CD14-positive monocyte (primary cell): ENCODE measurements at regions not wholly inside any gene's neighbourhood (a gene's known extent, or its start where the extent isn't known, plus 50 kb on each side); places are given as distances from the start of the nearest gene placed in this dataset.
"Not testable (repeated sequence)": the region's sequence is repeated elsewhere in the genome, so short reads cannot be mapped to it uniquely, and the experiment has no call there.

Source experiments
- DNase-seq, 3 donors: peaks; one replicate each; pipeline ENCODE4 v3.0.0-alpha.2; 2011 to 2022
- H2AFZ ChIP-seq: 2 replicates; pipeline ENCODE4 v1.6.0; 2012; ENCODE audit warnings: mild to moderate bottlenecking, low read depth, low read length, inconsistent platforms; ENCODE audit not compliant: insufficient read depth, poor library complexity, severe bottlenecking
- H3K27ac ChIP-seq, 2 donors: 1 replicate in 1 of 2; 2 replicates in 1 of 2; pipeline ENCODE4 v1.5.1; 2012 to 2013; ENCODE audit warnings: low read length in 2 of 2, control low read depth in 1 of 2, inconsistent platforms in 1 of 2, low read depth in 1 of 2, mild to moderate bottlenecking in 1 of 2
- H3K27me3 ChIP-seq, 2 donors: one replicate each; pipeline versions ENCODE4 v1.6.0 to v1.6.1; 2011 to 2013; ENCODE audit warnings: low read length in 2 of 2; ENCODE audit not compliant: control insufficient read depth in 2 of 2, insufficient read depth in 2 of 2
- H3K36me3 ChIP-seq, 2 donors: replicated peaks in 1 of 2; 1 replicate in 1 of 2; 2 replicates in 1 of 2; pipeline versions ENCODE4 v1.5.1 to v1.6.1; 2012 to 2013; ENCODE audit warnings: low read length in 2 of 2, control low read depth in 1 of 2, inconsistent platforms in 1 of 2, mild to moderate bottlenecking in 1 of 2; ENCODE audit not compliant: insufficient read depth in 2 of 2, control insufficient read depth in 1 of 2
- H3K4me1 ChIP-seq, 2 donors: 1 replicate in 1 of 2; 2 replicates in 1 of 2; pipeline versions ENCODE4 v1.5.1 to v1.6.1; 2012 to 2013; ENCODE audit warnings: low read length in 2 of 2, control low read depth in 1 of 2, inconsistent platforms in 1 of 2, mild to moderate bottlenecking in 1 of 2, moderate library complexity in 1 of 2; ENCODE audit not compliant: insufficient read depth in 2 of 2, control insufficient read depth in 1 of 2
- H3K4me2 ChIP-seq: replicated peaks from 2 replicates; pipeline ENCODE3; 2012; ENCODE audit warnings: low read length, moderate library complexity, mild to moderate bottlenecking; ENCODE audit not compliant: poor library complexity, severe bottlenecking; ENCODE audit errors: extremely low read depth
- H3K4me3 ChIP-seq, 3 experiments: fragments of 200-600 bp in 1 of 3; sonication (generic) in 1 of 3; replicated peaks in 1 of 3; 1 replicate in 2 of 3; 2 replicates in 1 of 3; pipeline ENCODE4 v1.5.1; 2011 to 2013; ENCODE audit warnings: low read length in 3 of 3, mild to moderate bottlenecking in 3 of 3, control low read depth in 2 of 3, low read depth in 2 of 3, inconsistent platforms in 1 of 3, moderate library complexity in 1 of 3
- H3K79me2 ChIP-seq: 2 replicates; pipeline ENCODE4 v1.6.0; 2012; ENCODE audit warnings: mild to moderate bottlenecking, control low read depth, inconsistent platforms, low read length, moderate library complexity; ENCODE audit not compliant: insufficient read depth
- H3K9ac ChIP-seq: 2 replicates; pipeline ENCODE4 v1.6.0; 2017; ENCODE audit warnings: low read length, mild to moderate bottlenecking; ENCODE audit not compliant: insufficient read depth, poor library complexity, severe bottlenecking
- H3K9me3 ChIP-seq, 2 donors: replicated peaks in 1 of 2; 1 replicate in 1 of 2; 2 replicates in 1 of 2; pipeline versions ENCODE4 v1.5.1 to v1.6.1; 2012 to 2013; ENCODE audit warnings: low read length in 2 of 2, control low read depth in 1 of 2; ENCODE audit not compliant: control insufficient read depth in 1 of 2, insufficient read depth in 1 of 2
- H4K20me1 ChIP-seq: 2 replicates; pipeline ENCODE4 v1.6.0; 2012; ENCODE audit warnings: mild to moderate bottlenecking, low read length, control low read depth, moderate library complexity; ENCODE audit not compliant: insufficient read depth
- H3K27ac Mint-ChIP-seq, 7 donors: one replicate each; pipeline ENCODE4 v1.8.0; 2020; ENCODE audit warnings: mild to moderate bottlenecking in 7 of 7, mixed read lengths in 7 of 7, moderate library complexity in 6 of 7, inconsistent platforms in 2 of 7
- H3K27me3 Mint-ChIP-seq, 3 donors: one replicate each; pipeline ENCODE4 v1.8.0; 2021 to 2022; ENCODE audit warnings: low read depth in 3 of 3, mild to moderate bottlenecking in 3 of 3, mixed read lengths in 3 of 3, moderate library complexity in 3 of 3, inconsistent platforms in 1 of 3
- H3K36me3 Mint-ChIP-seq, 2 donors: one replicate each; pipeline ENCODE4 v1.8.0; 2020; ENCODE audit warnings: mixed read lengths in 2 of 2, inconsistent platforms in 1 of 2, mild to moderate bottlenecking in 1 of 2
- H3K4me1 Mint-ChIP-seq: one replicate; pipeline ENCODE4 v1.8.0; 2020; ENCODE audit warnings: mild to moderate bottlenecking, mixed read lengths
- H3K4me3 Mint-ChIP-seq, 2 donors: one replicate each; pipeline ENCODE4 v1.8.0; 2020; ENCODE audit warnings: mild to moderate bottlenecking in 2 of 2, mixed read lengths in 2 of 2, moderate library complexity in 1 of 2
- H3K9me3 Mint-ChIP-seq, 7 donors: one replicate each; pipeline ENCODE4 v1.8.0; 2020 to 2022; ENCODE audit warnings: mixed read lengths in 7 of 7, mild to moderate bottlenecking in 6 of 7, moderate library complexity in 6 of 7, inconsistent platforms in 2 of 7
- WGBS: methylation state at CpG from one replicate; pipeline ENCODE4 v1.1.5; 2013; ENCODE audit warnings: missing lambda C conversion rate; ENCODE audit not compliant: insufficient coverage; 5-methylcytosine and 5-hydroxymethylcytosine counted together
- intact Hi-C, 2 donors: fragments of 100-400 bp; cut with micrococcal nuclease; formaldehyde crosslinking; loops; one replicate each; pipeline versions ENCODE4 v1.15.0 to v1.15.1; 2023

DNA sequence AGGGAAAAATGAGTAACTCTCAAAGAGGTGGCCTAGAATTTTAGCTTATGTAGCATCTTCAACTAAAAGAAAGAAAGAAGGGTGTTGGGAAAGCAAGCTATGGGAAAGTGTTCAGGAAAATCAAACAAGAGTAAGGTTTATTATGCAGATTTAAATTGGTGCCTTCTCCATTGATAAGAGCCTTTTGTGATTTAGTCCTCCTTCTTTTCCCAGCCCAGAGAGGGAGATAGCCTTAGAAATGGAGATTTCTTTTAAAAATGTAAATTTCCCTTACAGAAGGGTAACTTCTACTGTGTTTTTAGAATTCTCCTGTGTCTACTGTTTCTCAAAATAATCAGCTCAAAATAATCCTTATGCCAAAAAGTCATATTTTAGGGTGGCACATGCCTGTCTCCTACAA, 104.5 kb downstream of the FAM72B start:
- H3K9ac ChIP-seq, H3K4me3 ChIP-seq, H3K27me3 Mint-ChIP-seq, H4K20me1 ChIP-seq, H3K79me2 ChIP-seq, H3K36me3 ChIP-seq, H3K9me3 ChIP-seq, H3K27me3 ChIP-seq, H2AFZ ChIP-seq, H3K9me3 Mint-ChIP-seq, DNase-seq, H3K27ac ChIP-seq, H3K4me3 Mint-ChIP-seq, intact Hi-C loops, H3K4me2 ChIP-seq, H3K36me3 Mint-ChIP-seq: not testable (repeated sequence)
- H3K27ac Mint-ChIP-seq = peak overlapping the region in 5 of 7 donors; percentile 38 to 82 (median 74)
- peaks cover 8 to 13% of the 10 kb centered on the region in 2 donors for H3K4me1 ChIP-seq
- H3K4me1 Mint-ChIP-seq = peaks cover 23% of the 10 kb centered on the region

DNA sequence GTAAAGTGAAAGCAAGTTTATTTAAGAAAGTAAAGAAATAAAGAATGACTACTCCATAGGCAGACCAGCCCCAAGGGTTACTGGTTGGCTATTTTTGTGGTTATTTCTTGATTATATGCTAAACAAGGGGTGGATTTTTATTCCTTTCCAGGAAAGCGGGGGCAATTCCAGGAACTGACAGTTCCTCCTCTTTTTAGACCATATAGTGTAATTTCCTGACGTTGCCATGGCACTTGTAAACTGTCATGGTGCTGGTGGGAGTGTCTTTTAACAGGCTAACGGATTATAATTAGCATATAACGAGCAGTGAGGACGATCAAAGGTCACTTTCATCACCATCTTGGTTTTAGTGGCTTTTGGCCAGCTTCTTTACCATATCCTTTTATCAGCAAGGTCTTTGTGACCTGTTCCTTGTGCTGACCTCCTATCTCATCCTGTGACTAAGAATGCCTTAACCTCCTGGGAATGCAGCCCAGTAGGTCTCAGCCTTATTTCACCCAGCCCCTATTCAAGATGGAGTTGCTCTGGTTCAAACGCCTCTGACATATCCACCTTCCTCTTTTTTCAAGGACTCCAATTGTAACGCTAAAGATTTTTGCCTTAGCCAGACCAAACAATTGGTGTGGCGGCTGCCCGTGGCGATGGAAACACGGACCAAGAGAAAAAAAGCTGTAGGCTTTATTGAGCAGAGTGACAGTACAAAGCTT, 103.8 kb downstream of the FAM72B start:
- Mint-ChIP-seq H3K27ac (peak overlapping the region in 6 of 7 donors; percentile 31 to 74 (median 70)), H3K4me1 (peaks cover 23% of the 10 kb centered on the region), H3K4me3 (peak overlapping the region; percentile 41 to 71)
- H3K9me3 ChIP-seq, H3K27me3 Mint-ChIP-seq, H3K36me3 Mint-ChIP-seq, H3K4me3 ChIP-seq, H3K27ac ChIP-seq, H3K9ac ChIP-seq, H3K27me3 ChIP-seq, H3K9me3 Mint-ChIP-seq, H4K20me1 ChIP-seq, H3K4me2 ChIP-seq, intact Hi-C loops, H2AFZ ChIP-seq, H3K36me3 ChIP-seq, H3K79me2 ChIP-seq: not testable (repeated sequence)
- peak; percentile 16 to 43 (median 35) for DNase-seq
- WGBS = 0% methylated on average over 4 of the region's 11 CpGs
- peaks cover 8 to 11% of the 10 kb centered on the region in 2 donors for H3K4me1 ChIP-seq

DNA sequence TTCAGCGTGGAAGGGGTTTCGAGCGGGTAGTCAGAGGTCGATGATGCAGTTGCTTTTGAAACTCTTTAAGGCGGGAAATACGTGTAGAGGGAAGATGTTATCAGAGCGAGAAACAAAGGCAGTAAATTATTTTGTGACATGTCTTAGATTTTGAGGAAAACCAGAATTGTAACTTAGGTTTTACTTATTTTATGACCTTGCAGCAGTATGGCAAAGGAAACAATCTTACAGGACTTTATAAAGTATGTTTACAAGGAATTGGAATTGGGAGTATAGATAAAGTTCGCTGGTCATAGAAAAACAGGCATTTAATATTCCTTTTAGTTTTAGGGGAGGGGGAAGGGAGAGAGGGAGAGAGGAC, 103.3 kb downstream of the FAM72B start:
- H3K4me2 ChIP-seq, H3K27ac ChIP-seq: not testable (repeated sequence)

DNA sequence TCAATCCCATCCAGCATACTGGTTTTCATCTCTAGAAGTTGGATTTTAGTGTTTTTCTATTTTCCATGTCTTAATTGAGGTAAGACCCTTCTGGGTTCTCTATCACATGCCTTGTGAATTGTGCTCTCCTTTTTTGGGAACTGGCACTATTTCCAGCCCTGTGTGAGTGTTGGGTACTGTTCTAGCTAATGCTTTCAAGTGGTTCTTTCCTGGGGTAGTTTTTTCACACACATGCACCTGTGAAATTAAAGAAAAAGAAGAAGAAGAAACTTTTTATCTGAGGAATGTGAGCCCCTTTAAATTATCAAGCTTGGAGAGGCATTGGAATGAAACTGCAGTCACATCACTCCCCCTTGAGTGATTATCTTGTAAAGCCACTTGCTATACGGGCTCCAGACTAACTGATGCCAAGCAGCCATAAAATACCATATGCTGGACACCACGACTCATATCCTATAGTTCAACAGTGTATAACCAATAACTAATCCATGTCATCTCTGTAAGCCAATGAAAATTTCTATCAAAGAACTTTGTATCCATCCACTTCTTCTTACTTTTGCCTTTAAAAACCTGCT, 102.4 kb downstream of the FAM72B start:
- no CpG with 5 or more reads among the region's 2 CpGs for WGBS
- H3K4me3 Mint-ChIP-seq, H2AFZ ChIP-seq, H3K4me2 ChIP-seq, H3K27me3 Mint-ChIP-seq, H3K27me3 ChIP-seq, H4K20me1 ChIP-seq, H3K9me3 ChIP-seq, DNase-seq, H3K4me3 ChIP-seq, H3K79me2 ChIP-seq, H3K9me3 Mint-ChIP-seq, intact Hi-C loops, H3K27ac ChIP-seq, H3K36me3 ChIP-seq, H3K36me3 Mint-ChIP-seq, H3K9ac ChIP-seq: not testable (repeated sequence)
- Mint-ChIP-seq H3K4me1 (peaks cover 23% of the 10 kb centered on the region), H3K27ac (peak overlapping the region in 1 of 7 donors; percentile 16)
- peaks cover 8 to 13% of the 10 kb centered on the region in 2 donors for H3K4me1 ChIP-seq

More for the DNA sequence above, 103.3 kb downstream of the FAM72B start:
- intact Hi-C loops, H2AFZ ChIP-seq, H3K9me3 Mint-ChIP-seq, H3K27me3 Mint-ChIP-seq, H3K4me3 ChIP-seq, H3K9me3 ChIP-seq, H3K36me3 Mint-ChIP-seq, H3K9ac ChIP-seq, H3K4me1 ChIP-seq, H4K20me1 ChIP-seq, DNase-seq, H3K36me3 ChIP-seq, H3K79me2 ChIP-seq, H3K27me3 ChIP-seq: not testable (repeated sequence)
- no CpG with 5 or more reads among the region's 8 CpGs for WGBS
- Mint-ChIP-seq H3K27ac (peak overlapping the region in 2 of 7 donors; percentile 25 to 42), H3K4me3 (peak overlapping the region; percentile 41 to 51), H3K4me1 (peaks cover 22% of the 10 kb centered on the region)
